ENCODE measurements at regions not wholly inside any gene's neighbourhood (a gene's known extent, or its start where the extent isn't known, plus 50 kb on each side); places are given as distances from the start of the nearest gene placed in this dataset.

GRCh38 chr2:102929721-102930120 is 167.9 kb downstream of the TMEM182 start:
- no peak overlapping the region for H3K27ac ChIP-seq
- TF ChIP-seq, protein P1, sequence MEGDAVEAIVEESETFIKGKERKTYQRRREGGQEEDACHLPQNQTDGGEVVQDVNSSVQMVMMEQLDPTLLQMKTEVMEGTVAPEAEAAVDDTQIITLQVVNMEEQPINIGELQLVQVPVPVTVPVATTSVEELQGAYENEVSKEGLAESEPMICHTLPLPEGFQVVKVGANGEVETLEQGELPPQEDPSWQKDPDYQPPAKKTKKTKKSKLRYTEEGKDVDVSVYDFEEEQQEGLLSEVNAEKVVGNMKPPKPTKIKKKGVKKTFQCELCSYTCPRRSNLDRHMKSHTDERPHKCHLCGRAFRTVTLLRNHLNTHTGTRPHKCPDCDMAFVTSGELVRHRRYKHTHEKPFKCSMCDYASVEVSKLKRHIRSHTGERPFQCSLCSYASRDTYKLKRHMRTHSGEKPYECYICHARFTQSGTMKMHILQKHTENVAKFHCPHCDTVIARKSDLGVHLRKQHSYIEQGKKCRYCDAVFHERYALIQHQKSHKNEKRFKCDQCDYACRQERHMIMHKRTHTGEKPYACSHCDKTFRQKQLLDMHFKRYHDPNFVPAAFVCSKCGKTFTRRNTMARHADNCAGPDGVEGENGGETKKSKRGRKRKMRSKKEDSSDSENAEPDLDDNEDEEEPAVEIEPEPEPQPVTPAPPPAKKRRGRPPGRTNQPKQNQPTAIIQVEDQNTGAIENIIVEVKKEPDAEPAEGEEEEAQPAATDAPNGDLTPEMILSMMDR (conservative IDR thresholded peaks at IDR 0.05), result no peak

- no peak overlapping the region for H3K27ac ChIP-seq
Measured at GRCh38 chr2:102932501-102932900, 170.7 kb downstream of the TMEM182 start.

DNA sequence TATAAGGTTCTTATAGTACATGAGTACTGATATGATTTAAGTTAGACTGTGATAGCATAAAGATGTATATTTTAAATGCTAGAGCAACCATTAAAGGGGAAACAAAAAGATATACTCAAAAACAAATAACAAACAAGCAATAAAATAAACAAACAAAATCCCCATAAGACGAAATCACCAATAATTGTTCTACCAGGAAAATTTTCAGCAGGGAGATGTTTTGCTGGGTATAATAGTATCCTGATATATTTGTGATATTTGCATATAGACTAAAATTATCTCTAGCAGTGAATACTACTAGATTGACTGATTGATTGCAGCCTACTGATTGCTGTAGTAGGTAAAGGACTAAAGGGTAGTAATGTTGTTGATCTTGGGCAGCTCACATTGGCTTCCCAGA is 177.4 kb downstream of the TMEM182 start:
- H3K27ac ChIP-seq, result no peak overlapping the region
- TF ChIP-seq, protein P1 (conservative IDR thresholded peaks at IDR 0.05), result no peak

More at GRCh38 chr2:102932501-102932900, 170.7 kb downstream of the TMEM182 start:
- TF ChIP-seq, protein P1 (conservative IDR thresholded peaks at IDR 0.05), result no peak

DNA sequence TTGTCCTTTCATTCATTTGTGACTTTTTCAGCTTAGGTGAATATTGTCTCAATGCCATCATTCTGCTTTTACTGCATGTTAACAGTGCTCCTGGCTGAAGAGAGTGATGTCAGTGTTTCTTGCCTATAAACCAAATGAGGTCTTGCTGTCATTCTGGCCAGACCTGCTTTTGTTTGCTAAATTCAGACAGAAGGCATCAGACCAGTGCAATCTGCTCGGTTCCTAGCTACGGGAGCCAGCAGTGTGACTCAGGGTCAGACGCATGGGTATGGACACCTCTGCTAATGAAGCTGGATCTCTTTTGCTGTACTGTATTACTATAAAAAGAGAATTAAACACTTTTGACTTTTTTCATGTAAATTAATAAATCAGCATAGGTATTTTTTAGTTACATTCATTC is 178.9 kb downstream of the TMEM182 start:
- peak overlapping the region; percentile 58 for H3K27ac ChIP-seq

DNA sequence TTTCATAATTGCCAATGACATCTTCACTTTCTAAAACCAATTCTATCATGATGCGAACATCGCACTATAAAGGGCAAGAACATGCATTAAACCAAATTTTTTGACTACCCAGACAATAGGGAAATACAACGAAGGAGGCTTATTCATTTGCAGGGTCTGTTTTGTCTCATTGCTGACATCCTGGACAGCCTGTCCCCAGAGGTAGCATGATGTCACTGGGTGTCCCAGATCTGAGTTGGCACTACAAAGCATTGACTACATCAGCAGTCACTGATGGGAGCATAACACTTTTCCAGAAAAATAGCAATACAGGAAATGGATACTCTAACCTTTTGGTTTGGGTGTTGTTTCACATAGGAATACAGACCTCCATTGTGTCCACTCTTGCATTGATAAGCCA is 180.3 kb downstream of the TMEM182 start:
- TF ChIP-seq, protein P1 (conservative IDR thresholded peaks at IDR 0.05), result no peak
- H3K27ac ChIP-seq, result no peak overlapping the region

More for the DNA sequence above, 178.9 kb downstream of the TMEM182 start:
- TF ChIP-seq, protein P1 (conservative IDR thresholded peaks at IDR 0.05), result no peak

- TF ChIP-seq, protein P1 (conservative IDR thresholded peaks at IDR 0.05), result no peak
Measured at GRCh38 chr2:102943251-102943650, 181.4 kb downstream of the TMEM182 start.

DNA sequence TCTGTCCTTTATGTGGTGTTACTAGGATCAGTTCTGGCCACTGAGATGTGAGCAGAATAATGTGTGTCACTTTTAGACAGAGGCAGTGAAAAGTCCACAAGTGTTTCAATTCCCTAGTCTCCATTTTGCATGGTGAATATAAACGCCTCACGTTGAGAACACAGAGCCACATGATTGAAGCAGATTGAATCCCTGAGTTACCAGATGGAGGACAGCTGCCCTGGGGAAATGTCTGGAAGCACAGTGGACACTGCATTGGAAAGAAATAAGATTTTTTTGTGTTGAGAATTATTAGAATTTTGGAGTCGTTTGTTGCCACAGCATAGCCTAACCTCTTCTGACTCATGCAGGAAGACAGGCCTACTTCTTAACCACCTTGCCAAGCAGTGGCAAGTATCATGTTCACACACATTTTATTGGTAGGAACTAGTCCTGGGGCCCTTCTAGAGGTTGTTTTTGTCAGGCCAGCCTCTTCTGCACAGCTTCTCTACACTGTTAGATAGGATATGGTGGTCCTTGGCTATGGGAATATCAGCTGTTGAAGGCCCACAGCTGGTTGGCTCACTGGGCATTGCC is 188.6 kb downstream of the TMEM182 start:
- H3K27ac ChIP-seq, result no peak overlapping the region

More at GRCh38 chr2:102943251-102943650, 181.4 kb downstream of the TMEM182 start:
- H3K27ac ChIP-seq, result no peak overlapping the region

More for the DNA sequence above, 188.6 kb downstream of the TMEM182 start:
- TF ChIP-seq, protein P1 (conservative IDR thresholded peaks at IDR 0.05), result no peak
